MCF 10A (cell line): ENCODE measurements at regions not wholly inside any gene's neighbourhood (a gene's known extent, or its start where the extent isn't known, plus 50 kb on each side); places are given as distances from the start of the nearest gene placed in this dataset.

Experiments used
- BruUV-seq: library from RNA; stranded (reverse); fragments of 400-500 nt; replicated peaks from 2 replicates; lab custom pipeline; 2021; lab: Mats Ljungman, UMichigan
- CTCF ChIA-PET: fragments of 300-600 bp; sonication (Branson Sonifier 250); formaldehyde crosslinking; extraction: SDS; loops from one replicate; lab custom pipeline; 2021; ENCODE audit warnings: antibody characterized with exemption, inconsistent platforms; lab: Yijun Ruan, JAX
- POLR2A ChIA-PET: fragments of 300-600, 350-650 bp; sonication (Branson Sonifier 250); formaldehyde crosslinking; extraction: SDS; loops from one replicate; lab custom pipeline; 2020; ENCODE audit warnings: antibody characterized with exemption, inconsistent platforms; lab: Yijun Ruan, JAX
- DNase-seq: peaks from one replicate; pipeline ENCODE4 v3.0.0-alpha.2; 2018; ENCODE audit not compliant: unreplicated experiment
- H3K27ac Mint-ChIP-seq: one replicate; pipeline ENCODE4 v1.8.0; 2022; ENCODE audit warnings: mild to moderate bottlenecking, low read depth, mixed read lengths; ENCODE audit not compliant: unreplicated experiment
- H3K27me3 Mint-ChIP-seq: one replicate; pipeline ENCODE4 v1.8.0; 2022; ENCODE audit warnings: mixed read lengths; ENCODE audit not compliant: insufficient read depth, unreplicated experiment
- H3K36me3 Mint-ChIP-seq: one replicate; pipeline ENCODE4 v1.8.0; 2022; ENCODE audit warnings: mild to moderate bottlenecking, moderate library complexity, mixed read lengths; ENCODE audit not compliant: insufficient read depth, unreplicated experiment
- H3K4me1 Mint-ChIP-seq: one replicate; pipeline ENCODE4 v1.8.0; 2022; ENCODE audit warnings: mixed read lengths; ENCODE audit not compliant: insufficient read depth, unreplicated experiment
- H3K4me3 Mint-ChIP-seq: one replicate; pipeline ENCODE4 v1.8.0; 2022; ENCODE audit warnings: mild to moderate bottlenecking, moderate library complexity, mixed read lengths; ENCODE audit not compliant: unreplicated experiment
- H3K9me3 Mint-ChIP-seq: one replicate; pipeline ENCODE4 v1.8.0; 2022; ENCODE audit warnings: mixed read lengths; ENCODE audit not compliant: unreplicated experiment
- CTCF ChIP-seq: fragments of 200-600 bp; IDR thresholded peaks from one replicate; pipeline ENCODE4 v1.8.0; 2022; ENCODE audit warnings: antibody characterized with exemption, mild to moderate bottlenecking; ENCODE audit not compliant: unreplicated experiment
- intact Hi-C: fragments of 100-400 bp; cut with micrococcal nuclease; formaldehyde crosslinking; loops from 2 replicates; pipeline ENCODE4 v1.14.1; 2022

GRCh38 chr14:103283916-103284315, 50.1 kb upstream of the EIF5 start:
- no TSS peak for BruUV-seq
- Mint-ChIP-seq H3K9me3 (no peaks in the 10 kb centered on the region), H3K36me3 (no peaks in the 10 kb centered on the region), H3K27ac (no peak overlapping the region), H3K4me3 (no peak overlapping the region), H3K27me3 (no peaks in the 10 kb centered on the region), H3K4me1 (peaks cover 14% of the 10 kb centered on the region)
- ChIA-PET CTCF (interaction anchor here (0.6 to 4.1 kb wide), 3 partner anchors 122 to 179 kb away, joined by 3 to 20 read pairs (median 4); no protein-coding TSS in a partner anchor), POLR2A (no interaction called here)
- DNase-seq = no peak
- intact Hi-C loops = no loop called here
- no peak for TF ChIP-seq CTCF
